Activated CD8-positive, alpha-beta memory T cell treated with anti-CD3 and anti-CD28 coated beads for 4 hours (primary cell): ENCODE measurements at regions not wholly inside any gene's neighbourhood (a gene's known extent, or its start where the extent isn't known, plus 50 kb on each side); places are given as distances from the start of the nearest gene placed in this dataset.
"Not testable (repeated sequence)": the region's sequence is repeated elsewhere in the genome, so short reads cannot be mapped to it uniquely, and the experiment has no call there.

ENCODE experiments used
- DNase-seq, 2 donors: peaks; one replicate each; pipeline ENCODE4 v3.0.0-alpha.2; 2020; ENCODE audit warnings: low read depth in 2 of 2

DNA sequence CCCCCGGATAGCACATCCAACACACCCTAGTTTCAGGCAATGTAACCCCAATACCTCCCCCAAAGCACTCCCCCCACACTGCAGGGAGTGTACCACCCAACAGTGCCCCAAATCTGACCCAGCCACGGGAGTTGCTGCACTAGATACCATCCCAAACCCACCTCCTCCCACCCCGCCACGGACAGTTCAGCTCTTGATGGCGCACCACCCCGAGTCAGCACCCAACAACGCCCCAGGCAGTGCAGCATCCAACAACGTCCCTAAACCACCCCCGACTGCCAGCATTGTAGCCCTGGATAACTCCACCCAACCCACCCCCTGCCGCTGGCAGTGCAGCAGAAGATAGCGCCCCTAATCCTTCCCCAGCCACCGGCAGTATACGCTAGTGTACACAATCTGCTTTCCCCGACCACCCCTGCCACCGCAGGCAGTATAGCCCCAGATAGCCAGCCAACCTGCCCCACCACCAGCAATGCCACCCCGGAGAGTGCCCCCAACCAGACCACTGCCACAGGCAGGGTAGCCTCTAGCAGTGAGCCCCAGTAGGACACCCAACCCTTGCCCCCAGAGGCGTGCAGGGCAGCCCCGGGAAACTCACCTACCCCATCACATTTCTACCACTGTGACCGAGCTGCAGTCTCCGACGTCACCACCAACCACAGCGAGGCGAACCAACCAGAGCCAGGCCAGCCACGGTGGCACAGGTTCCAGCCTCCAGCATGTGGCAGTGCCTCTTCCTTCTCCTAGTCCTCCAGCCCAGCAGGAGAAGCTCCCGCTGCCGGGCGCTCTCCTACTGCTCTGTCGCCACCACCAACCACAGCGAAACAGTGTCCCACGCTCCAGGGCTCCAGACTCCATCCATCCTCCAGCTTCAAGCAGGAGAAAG lies 178.1 kb downstream of the POTEB3 start:
- no peak for DNase-seq

DNA sequence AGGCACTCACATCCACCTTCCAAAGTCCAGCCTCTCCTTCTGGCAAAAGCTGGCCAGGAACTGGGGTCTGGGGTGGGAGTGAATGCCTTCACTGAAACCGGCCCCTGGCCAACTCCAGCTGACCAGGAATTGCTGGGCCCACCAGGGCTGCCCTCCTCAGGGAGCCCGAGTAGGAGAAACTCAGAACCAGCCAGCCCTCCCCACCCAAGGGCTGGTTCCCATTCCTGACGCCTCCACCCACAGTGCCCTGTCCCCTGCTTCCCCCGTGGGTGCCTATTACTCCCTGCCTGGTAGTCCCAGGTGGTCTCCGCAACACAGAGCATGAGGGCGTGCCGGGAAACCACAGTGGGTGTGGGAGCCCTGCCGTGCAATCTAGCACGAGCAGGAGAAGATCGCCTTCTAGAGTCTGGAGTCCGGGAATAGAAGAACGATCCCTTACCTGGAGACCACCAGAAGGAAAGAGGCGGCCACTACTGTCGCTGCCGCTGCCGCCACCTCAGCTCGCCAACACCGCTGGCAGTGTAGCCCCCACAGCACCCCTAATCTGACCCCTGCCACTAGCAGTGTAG lies 178.8 kb downstream of the POTEB3 start:
- DNase-seq, result no peak

DNA sequence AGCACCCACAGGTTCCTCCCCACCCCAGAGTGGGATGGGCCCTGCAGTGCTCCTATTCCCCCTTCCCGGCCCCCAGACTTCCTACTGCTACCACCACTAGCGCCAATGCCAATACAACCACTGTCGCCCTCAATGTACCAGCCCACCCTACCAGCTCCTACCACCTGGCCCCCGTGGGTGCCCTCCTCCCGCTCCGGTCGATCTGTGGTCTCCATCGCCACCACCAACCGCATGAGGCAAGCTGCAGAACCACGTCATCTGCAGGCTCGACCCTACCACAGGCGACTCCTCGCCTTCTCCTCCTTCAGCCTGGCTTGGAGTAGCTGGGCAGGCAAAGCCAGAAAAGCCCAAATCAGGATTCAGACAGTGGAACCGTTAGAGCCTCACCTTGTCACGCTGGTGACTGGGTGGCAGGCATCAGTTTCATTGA lies 179.3 kb downstream of the POTEB3 start:
- DNase-seq, result no peak

DNA sequence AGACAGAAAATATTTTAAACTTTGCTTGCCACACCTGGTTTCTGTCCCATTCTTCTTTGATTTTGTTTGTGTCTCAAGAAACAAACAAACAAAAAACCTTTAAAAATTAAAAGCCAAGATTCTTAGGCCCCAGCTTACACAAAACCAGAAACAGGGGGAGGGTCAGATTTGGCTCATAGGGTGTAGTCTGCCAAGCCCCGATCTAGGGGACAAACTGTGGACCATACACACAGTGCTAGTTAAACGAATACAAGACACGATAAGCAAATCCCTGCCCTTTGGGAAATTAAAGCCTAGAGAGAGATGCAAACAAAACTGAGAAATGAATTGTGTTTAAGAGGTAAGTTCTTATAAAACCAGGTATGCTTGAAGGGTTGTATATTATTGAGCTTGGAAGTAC lies 181.7 kb downstream of the POTEB3 start:
- not testable (repeated sequence) for DNase-seq

DNA sequence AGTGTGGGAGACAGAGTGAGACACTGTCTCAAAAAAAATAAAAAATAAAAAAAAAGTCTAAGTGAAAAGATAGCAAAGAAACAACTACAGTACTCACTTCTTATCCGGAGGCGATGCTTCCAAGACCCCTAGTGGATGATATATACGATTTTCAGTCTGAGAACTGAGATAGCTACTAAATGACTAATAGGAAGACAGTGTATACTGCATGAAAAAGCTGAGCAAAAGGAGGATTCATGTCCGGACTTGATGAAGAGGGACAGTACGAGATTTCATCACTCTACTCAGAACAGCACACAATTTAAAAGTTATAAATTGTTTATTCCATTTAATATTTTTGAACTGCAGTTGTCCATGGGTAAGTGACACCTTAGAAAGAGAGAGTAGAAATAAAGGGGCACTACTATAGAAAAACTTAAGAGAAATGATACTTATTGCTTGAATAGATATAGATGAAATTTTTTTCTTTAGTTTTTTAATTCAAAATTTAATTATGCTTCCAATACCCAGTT lies 190.7 kb downstream of the POTEB3 start:
- DNase-seq, result not testable (repeated sequence)
